ENCODE measurements at regions not wholly inside any gene's neighbourhood (a gene's known extent, or its start where the extent isn't known, plus 50 kb on each side); places are given as distances from the start of the nearest gene placed in this dataset.

DNA sequence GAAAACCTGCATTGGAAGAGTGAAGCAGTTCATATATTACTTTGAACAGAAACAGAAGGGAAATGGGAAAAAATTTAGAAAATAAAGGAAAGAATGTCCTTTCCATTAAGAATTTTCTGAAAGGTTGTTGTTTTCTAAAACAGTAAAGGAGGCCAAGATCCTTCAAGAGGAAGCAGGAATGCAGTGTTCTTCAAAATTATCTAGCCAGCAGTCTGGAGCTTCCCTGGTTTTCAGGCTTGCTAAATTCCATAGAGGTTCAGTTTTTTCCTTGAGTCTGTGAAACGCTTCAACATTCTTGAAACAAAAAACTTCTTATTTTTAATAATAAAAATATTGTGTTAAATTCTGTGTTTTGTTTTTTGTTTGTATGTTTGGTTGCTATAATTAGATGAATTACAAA, 189.0 kb upstream of the ANO3 start:
- TF ChIP-seq, protein P1, sequence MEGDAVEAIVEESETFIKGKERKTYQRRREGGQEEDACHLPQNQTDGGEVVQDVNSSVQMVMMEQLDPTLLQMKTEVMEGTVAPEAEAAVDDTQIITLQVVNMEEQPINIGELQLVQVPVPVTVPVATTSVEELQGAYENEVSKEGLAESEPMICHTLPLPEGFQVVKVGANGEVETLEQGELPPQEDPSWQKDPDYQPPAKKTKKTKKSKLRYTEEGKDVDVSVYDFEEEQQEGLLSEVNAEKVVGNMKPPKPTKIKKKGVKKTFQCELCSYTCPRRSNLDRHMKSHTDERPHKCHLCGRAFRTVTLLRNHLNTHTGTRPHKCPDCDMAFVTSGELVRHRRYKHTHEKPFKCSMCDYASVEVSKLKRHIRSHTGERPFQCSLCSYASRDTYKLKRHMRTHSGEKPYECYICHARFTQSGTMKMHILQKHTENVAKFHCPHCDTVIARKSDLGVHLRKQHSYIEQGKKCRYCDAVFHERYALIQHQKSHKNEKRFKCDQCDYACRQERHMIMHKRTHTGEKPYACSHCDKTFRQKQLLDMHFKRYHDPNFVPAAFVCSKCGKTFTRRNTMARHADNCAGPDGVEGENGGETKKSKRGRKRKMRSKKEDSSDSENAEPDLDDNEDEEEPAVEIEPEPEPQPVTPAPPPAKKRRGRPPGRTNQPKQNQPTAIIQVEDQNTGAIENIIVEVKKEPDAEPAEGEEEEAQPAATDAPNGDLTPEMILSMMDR (IDR thresholded peaks at IDR 0.05), result no peak
- no peak for TF ChIP-seq POLR2A (IDR thresholded peaks at IDR 0.05)

Measured in vagina (tissue), 2 donors.